GM12891 (cell line): ENCODE measurements at regions not wholly inside any gene's neighbourhood (a gene's known extent, or its start where the extent isn't known, plus 50 kb on each side); places are given as distances from the start of the nearest gene placed in this dataset.

ENCODE experiments used
- POLR2A ChIP-seq: IDR thresholded peaks from 2 replicates; pipeline ENCODE4 v1.6.1; 2011; ENCODE audit warnings: low read depth, low read length, control low read depth
- POLR2AphosphoS5 ChIP-seq: IDR thresholded peaks from 2 replicates; pipeline ENCODE4 v1.6.1; 2011; ENCODE audit warnings: low read depth, low read length, control low read depth
- POU2F2 ChIP-seq: IDR thresholded peaks from 2 replicates; pipeline ENCODE4 v1.6.1; 2011; ENCODE audit warnings: low read depth, mild to moderate bottlenecking, control low read depth, low read length, moderate library complexity

GRCh38 chr5:8408258-8408657, 539.3 kb downstream of the MTRR start:
- no peak for TF ChIP-seq POLR2A
- no peak for TF ChIP-seq POLR2AphosphoS5
- TF ChIP-seq POU2F2: no peak
